GM19099 (cell line): ENCODE measurements at regions not wholly inside any gene's neighbourhood (a gene's known extent, or its start where the extent isn't known, plus 50 kb on each side); places are given as distances from the start of the nearest gene placed in this dataset.

ENCODE experiments used
- POLR2A ChIP-seq: IDR thresholded peaks from 3 replicates; pipeline ENCODE4 v1.6.1; 2011; ENCODE audit warnings: low read depth; ENCODE audit not compliant: insufficient read length; ENCODE audit errors: extremely low read depth

GRCh38 chr15:31169558-31169957 lies 68.0 kb upstream of the TRPM1 start:
- no peak for TF ChIP-seq POLR2A

GRCh38 chr15:31171731-31172130 lies 70.2 kb upstream of the TRPM1 start:
- no peak for TF ChIP-seq POLR2A

- no peak for TF ChIP-seq POLR2A
Measured at GRCh38 chr15:31172606-31173005, 71.1 kb upstream of the TRPM1 start.

- no peak for TF ChIP-seq POLR2A
Measured at GRCh38 chr15:31173790-31174450, 72.4 kb upstream of the TRPM1 start.

- no peak for TF ChIP-seq POLR2A
Measured at GRCh38 chr15:31175484-31175883, 74.0 kb upstream of the TRPM1 start.

GRCh38 chr15:31177951-31178350 lies 76.4 kb upstream of the TRPM1 start:
- TF ChIP-seq POLR2A = no peak

GRCh38 chr15:31178705-31179104 lies 77.2 kb upstream of the TRPM1 start:
- TF ChIP-seq POLR2A = no peak

GRCh38 chr15:31179693-31180092 lies 78.2 kb upstream of the TRPM1 start:
- no peak for TF ChIP-seq POLR2A

GRCh38 chr15:31193291-31193690 lies 91.8 kb upstream of the TRPM1 start:
- no peak for TF ChIP-seq POLR2A

GRCh38 chr15:31195871-31196270 lies 94.3 kb upstream of the TRPM1 start:
- TF ChIP-seq POLR2A = no peak

- TF ChIP-seq POLR2A = no peak
Measured at GRCh38 chr15:31197497-31198414, 96.2 kb upstream of the TRPM1 start.

- TF ChIP-seq POLR2A = no peak
Measured at GRCh38 chr15:31200735-31201151, 99.2 kb upstream of the TRPM1 start.

- no peak for TF ChIP-seq POLR2A
Measured at GRCh38 chr15:31202953-31203352, 101.4 kb upstream of the TRPM1 start.

- TF ChIP-seq POLR2A = no peak
Measured at GRCh38 chr15:31203999-31204398, 102.5 kb upstream of the TRPM1 start.

GRCh38 chr15:31206386-31207181 lies 105.1 kb upstream of the TRPM1 start:
- no peak for TF ChIP-seq POLR2A
